K562 (cell line): ENCODE measurements at regions not wholly inside any gene's neighbourhood (a gene's known extent, or its start where the extent isn't known, plus 50 kb on each side); places are given as distances from the start of the nearest gene placed in this dataset.

Experiments used
- ATAC-seq: fragments of 200-7000 bp; cut with Tn5 transposase; 3 replicates; pipeline ENCODE4 v1.9.1; 2020; ENCODE audit warnings: moderate library complexity
- BruUV-seq: library from RNA; stranded (reverse); fragments of 400-500 nt; replicated peaks from 2 replicates; lab custom pipeline; 2021; lab: Mats Ljungman, UMichigan
- CTCF ChIA-PET: fragments of 300-600 bp; formaldehyde crosslinking; extraction: SDS; loops from one replicate; lab custom pipeline; 2021; ENCODE audit warnings: low intra/inter-chr PET ratio; lab: Yijun Ruan, JAX
- POLR2A ChIA-PET: fragments of 300-600, 350-650 bp; sonication (Branson Sonifier 250); formaldehyde crosslinking; extraction: SDS; loops from one replicate; lab custom pipeline; 2021; ENCODE audit warnings: antibody characterized with exemption, inconsistent platforms; lab: Yijun Ruan, JAX
- DNase-seq, 4 experiments: peaks; one replicate each; pipeline versions ENCODE4 v3.0.0 to v3.0.0-alpha.2; 2011 to 2018; ENCODE audit warnings: low spot score in 3 of 4, mixed read lengths in 3 of 4; ENCODE audit errors: extremely low read depth in 1 of 4
- FAIRE-seq: peaks from 2 replicates; lab custom pipeline; 2011; peaks lifted over from hg19 to GRCh38; lab: Jason Lieb, UNC
- H2AFZ ChIP-seq: 2 replicates; pipeline ENCODE4 v1.6.0; 2011; ENCODE audit warnings: low read depth, low read length, control low read depth, inconsistent platforms
- H3K27ac ChIP-seq: fragments of 200-600 bp; 3 replicates; pipeline ENCODE4 v1.8.0; 2011; ENCODE audit warnings: low read depth, mild to moderate bottlenecking, control low read depth, inconsistent platforms, low read length, moderate library complexity, mixed read lengths; ENCODE audit errors: extremely low read depth
- H3K27me3 ChIP-seq, 2 experiments: fragments of 300-600 bp in 1 of 2; 2 replicates in 1 of 2; 3 replicates in 1 of 2; pipeline versions ENCODE4 v1.6.0 to v1.8.0; 2011; ENCODE audit warnings: inconsistent platforms in 2 of 2, low read length in 2 of 2, mild to moderate bottlenecking in 1 of 2, mixed read lengths in 1 of 2, moderate library complexity in 1 of 2; ENCODE audit not compliant: control insufficient read depth in 2 of 2, insufficient read depth in 2 of 2
- H3K36me3 ChIP-seq: fragments of 300-600 bp; 3 replicates; pipeline ENCODE4 v1.8.0; 2011; ENCODE audit warnings: mild to moderate bottlenecking, low read length, inconsistent platforms; ENCODE audit not compliant: control insufficient read depth, insufficient read depth
- H3K4me1 ChIP-seq, 2 experiments: fragments of 200-600 bp in 1 of 2; replicated peaks in 1 of 2; 2 replicates in 1 of 2; 3 replicates in 1 of 2; pipeline versions ENCODE4 v1.5.1 to v1.8.0; 2011; ENCODE audit warnings: inconsistent platforms in 2 of 2, low read length in 2 of 2, mild to moderate bottlenecking in 1 of 2, mixed read lengths in 1 of 2, moderate library complexity in 1 of 2; ENCODE audit not compliant: control insufficient read depth in 2 of 2, insufficient read depth in 2 of 2
- H3K4me2 ChIP-seq: 2 replicates; pipeline ENCODE4 v1.6.1; 2011; ENCODE audit warnings: low read length, control low read depth, inconsistent platforms, mixed read lengths; ENCODE audit not compliant: insufficient read depth
- H3K4me3 ChIP-seq: fragments of 200-600 bp; sonication (generic), shearing (Covaris generic); 2 replicates; pipeline ENCODE4 v1.5.1; 2016; ENCODE audit warnings: control low read depth, inconsistent platforms
- H3K79me2 ChIP-seq: fragments of 200-600 bp; 3 replicates; pipeline ENCODE4 v1.8.0; 2011; ENCODE audit warnings: low read length, inconsistent platforms; ENCODE audit not compliant: control insufficient read depth, insufficient read depth
- H3K9ac ChIP-seq, 2 experiments: 2 replicates each; pipeline versions ENCODE4 v1.6.0 to v1.6.1; 2011; ENCODE audit warnings: low read depth in 2 of 2, low read length in 2 of 2, control low read depth in 1 of 2, inconsistent platforms in 1 of 2, mild to moderate bottlenecking in 1 of 2, mixed read lengths in 1 of 2; ENCODE audit not compliant: insufficient read depth in 1 of 2
- H3K9me1 ChIP-seq: one replicate; pipeline ENCODE4 v1.6.0; 2011; ENCODE audit warnings: inconsistent platforms, mild to moderate bottlenecking, low read length, moderate library complexity; ENCODE audit not compliant: control insufficient read depth, insufficient read depth
- H3K9me3 ChIP-seq: replicated peaks from 2 replicates; pipeline ENCODE4 v1.5.1; 2011; ENCODE audit warnings: low read depth, low read length, inconsistent platforms; ENCODE audit not compliant: control insufficient read depth, insufficient read depth
- H4K20me1 ChIP-seq: replicated peaks from 2 replicates; pipeline ENCODE4 v1.6.1; 2011; ENCODE audit warnings: low read length, inconsistent platforms, mixed read lengths; ENCODE audit not compliant: control insufficient read depth, insufficient read depth
- CGGBP1 ChIP-seq: fragments of 250-450 bp; sonication (Bioruptor Pico); IDR thresholded peaks from 2 replicates; pipeline ENCODE4 v1.9.0; 2021; ENCODE audit warnings: mild to moderate bottlenecking
- MEF2D ChIP-seq: conservative IDR thresholded peaks from 2 replicates; pipeline ENCODE4 v1.6.1; 2016; ENCODE audit warnings: low read depth, missing genetic modification characterization, missing compliant biosample characterization
- PREB ChIP-seq: sonication (generic); formaldehyde crosslinking; IDR thresholded peaks from 2 replicates; pipeline ENCODE4 v1.8.1; 2023; ENCODE audit warnings: mild to moderate bottlenecking, missing genetic modification reagents
- RBM17 ChIP-seq: fragments of 200-400 bp; formaldehyde crosslinking; IDR thresholded peaks from 2 replicates; pipeline ENCODE4 v1.6.1; 2017; ENCODE audit warnings: low read depth, mild to moderate bottlenecking, low read length, borderline replicate concordance
- WGBS: fragments of 100-300 bp; shearing (Covaris generic); methylation state at CpG from one replicate; pipeline ENCODE4 v1.1.6; 2016; ENCODE audit warnings: low coverage, mixed read lengths; ENCODE audit not compliant: insufficient coverage; ENCODE audit errors: missing lambda C conversion rate; 5-methylcytosine and 5-hydroxymethylcytosine counted together
- in situ Hi-C: fragments of 300-500 bp; cut with MboI; formaldehyde crosslinking; loops from 4 replicates; pipeline ENCODE4 v1.15.0; 2018; ENCODE audit warnings: inconsistent platforms, mixed read lengths
- intact Hi-C: fragments of 100-400 bp; cut with micrococcal nuclease; formaldehyde crosslinking; loops from 2 replicates; pipeline ENCODE4 v1.14.2; 2022
- TF ChIP-seq, protein P1 (sequence below): IDR thresholded peaks from 3 replicates; pipeline ENCODE4 v1.6.1; 2011; ENCODE audit warnings: borderline replicate concordance, mild to moderate bottlenecking; ENCODE audit not compliant: insufficient read length, insufficient read depth

- Histone ChIP-seq H3K9me3 (no peaks in the 10 kb centered on the region), H4K20me1 (no peaks in the 10 kb centered on the region), H3K9me1 (no peaks in the 10 kb centered on the region), H3K4me2 (no peak overlapping the region), H3K9ac (no peak overlapping the region), H3K79me2 (no peaks in the 10 kb centered on the region), H3K27me3 (no peaks in the 10 kb centered on the region), H3K4me1 (no peaks in the 10 kb centered on the region), H2AFZ (no peak overlapping the region), H3K36me3 (no peaks in the 10 kb centered on the region), H3K4me3 (no peak overlapping the region), H3K27ac (no peak overlapping the region)
- no CpG with 5 or more reads among the region's 1 CpG for WGBS
- POLR2A ChIA-PET = no interaction called here
- intact Hi-C loops = no loop called here
- FAIRE-seq = no peak
- TF ChIP-seq, protein P1, sequence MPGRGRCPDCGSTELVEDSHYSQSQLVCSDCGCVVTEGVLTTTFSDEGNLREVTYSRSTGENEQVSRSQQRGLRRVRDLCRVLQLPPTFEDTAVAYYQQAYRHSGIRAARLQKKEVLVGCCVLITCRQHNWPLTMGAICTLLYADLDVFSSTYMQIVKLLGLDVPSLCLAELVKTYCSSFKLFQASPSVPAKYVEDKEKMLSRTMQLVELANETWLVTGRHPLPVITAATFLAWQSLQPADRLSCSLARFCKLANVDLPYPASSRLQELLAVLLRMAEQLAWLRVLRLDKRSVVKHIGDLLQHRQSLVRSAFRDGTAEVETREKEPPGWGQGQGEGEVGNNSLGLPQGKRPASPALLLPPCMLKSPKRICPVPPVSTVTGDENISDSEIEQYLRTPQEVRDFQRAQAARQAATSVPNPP = no peak
- TF ChIP-seq CGGBP1 (CRISPR knock-in tag) = no peak
- TF ChIP-seq RBM17 = no peak
- no peak for TF ChIP-seq MEF2D (tag)
- TF ChIP-seq PREB (CRISPR knock-in tag) = no peak
- no TSS peak for BruUV-seq
- no peak for ATAC-seq
- CTCF ChIA-PET = no interaction called here
- DNase-seq = no peak
- in situ Hi-C loops = no loop called here
These were observed 1199.9 kb upstream of the SPRY2 start for GRCh38 chr13:81540777-81541176.
